22Rv1 (cell line): ENCODE measurements at regions not wholly inside any gene's neighbourhood (a gene's known extent, or its start where the extent isn't known, plus 50 kb on each side); places are given as distances from the start of the nearest gene placed in this dataset.

Experiments
- ZFX ChIP-seq: fragments of 450-650 bp; IDR thresholded peaks from 2 replicates; pipeline ENCODE4 v1.6.1; 2017; ENCODE audit warnings: antibody characterized with exemption, borderline replicate concordance
- TF ChIP-seq, protein P1 (sequence below): fragments of 450-650 bp; IDR thresholded peaks from 2 replicates; pipeline ENCODE4 v1.5.1; 2017; ENCODE audit warnings: mild to moderate bottlenecking

DNA sequence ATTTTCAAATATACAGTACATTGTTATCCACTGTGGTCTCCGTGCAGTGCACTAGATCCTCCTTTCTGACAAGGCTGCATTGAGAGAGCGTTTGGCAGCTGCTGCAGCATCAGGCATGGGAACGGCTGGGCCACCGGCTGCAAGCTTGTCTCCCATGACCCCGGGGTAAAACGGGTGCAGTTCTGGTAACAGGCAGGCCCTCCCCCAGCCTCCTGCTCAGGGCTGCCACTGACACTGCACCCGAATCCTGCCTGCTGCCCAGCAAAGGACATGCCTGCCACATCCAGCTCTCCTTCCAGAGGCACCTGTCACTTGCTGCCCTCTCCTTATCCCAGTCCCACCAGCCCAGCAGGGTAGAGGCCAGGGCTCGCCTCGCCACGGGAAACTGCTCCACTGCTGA is 124.5 kb upstream of the TMEM45B start:
- TF ChIP-seq, protein P1, sequence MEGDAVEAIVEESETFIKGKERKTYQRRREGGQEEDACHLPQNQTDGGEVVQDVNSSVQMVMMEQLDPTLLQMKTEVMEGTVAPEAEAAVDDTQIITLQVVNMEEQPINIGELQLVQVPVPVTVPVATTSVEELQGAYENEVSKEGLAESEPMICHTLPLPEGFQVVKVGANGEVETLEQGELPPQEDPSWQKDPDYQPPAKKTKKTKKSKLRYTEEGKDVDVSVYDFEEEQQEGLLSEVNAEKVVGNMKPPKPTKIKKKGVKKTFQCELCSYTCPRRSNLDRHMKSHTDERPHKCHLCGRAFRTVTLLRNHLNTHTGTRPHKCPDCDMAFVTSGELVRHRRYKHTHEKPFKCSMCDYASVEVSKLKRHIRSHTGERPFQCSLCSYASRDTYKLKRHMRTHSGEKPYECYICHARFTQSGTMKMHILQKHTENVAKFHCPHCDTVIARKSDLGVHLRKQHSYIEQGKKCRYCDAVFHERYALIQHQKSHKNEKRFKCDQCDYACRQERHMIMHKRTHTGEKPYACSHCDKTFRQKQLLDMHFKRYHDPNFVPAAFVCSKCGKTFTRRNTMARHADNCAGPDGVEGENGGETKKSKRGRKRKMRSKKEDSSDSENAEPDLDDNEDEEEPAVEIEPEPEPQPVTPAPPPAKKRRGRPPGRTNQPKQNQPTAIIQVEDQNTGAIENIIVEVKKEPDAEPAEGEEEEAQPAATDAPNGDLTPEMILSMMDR = no peak
- no peak for TF ChIP-seq ZFX
